ENCODE measurements at regions not wholly inside any gene's neighbourhood (a gene's known extent, or its start where the extent isn't known, plus 50 kb on each side); places are given as distances from the start of the nearest gene placed in this dataset.
"Not testable (repeated sequence)": the region's sequence is repeated elsewhere in the genome, so short reads cannot be mapped to it uniquely, and the experiment has no call there.

DNA sequence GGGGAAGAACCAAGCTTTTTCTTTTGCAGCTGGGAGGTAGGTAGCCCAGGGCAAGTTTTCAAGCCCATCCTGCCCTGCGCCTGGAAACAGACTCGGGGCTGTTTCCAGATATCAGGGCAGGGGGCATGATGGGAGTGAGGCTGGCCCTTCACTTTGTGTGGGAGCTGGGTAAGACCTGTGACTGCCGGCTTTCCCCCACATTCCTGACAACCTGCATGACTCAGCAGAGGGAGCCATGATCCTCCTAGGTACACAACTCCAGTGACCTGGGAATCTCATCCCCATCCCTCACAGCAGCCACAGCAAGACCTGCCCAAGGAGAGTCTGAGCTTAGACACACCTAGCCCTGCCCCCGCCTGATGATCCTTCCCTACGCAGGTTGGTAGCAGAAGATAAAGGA is 280.8 kb downstream of the SOX4 start:
- no peak for DNase-seq (ENCODE audit: low read depth in 3 of 3, low spot score in 2 of 3)

DNA sequence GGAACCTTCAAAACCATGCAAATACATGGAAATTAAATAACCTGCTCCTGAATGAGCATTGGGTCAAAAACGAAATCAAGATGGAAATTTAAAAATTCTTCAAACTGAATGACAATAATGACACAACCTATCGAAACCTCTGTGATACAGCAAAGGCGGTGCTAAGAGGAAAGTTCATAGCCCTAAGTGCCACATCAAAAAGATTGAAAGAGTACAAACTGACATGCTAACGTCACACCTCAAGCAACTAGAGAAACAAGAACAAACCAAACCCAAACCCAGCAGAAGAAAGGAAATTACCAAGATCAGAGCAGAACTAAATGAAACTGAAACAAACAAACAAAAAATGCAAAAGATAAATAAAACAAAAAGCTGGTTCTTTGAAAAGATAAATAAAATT is 283.5 kb downstream of the SOX4 start:
- not testable (repeated sequence) for DNase-seq (ENCODE audit: low read depth in 3 of 3, low spot score in 2 of 3)

- DNase-seq (ENCODE audit: low read depth in 3 of 3, low spot score in 2 of 3): not testable (repeated sequence)
Measured at GRCh38 chr6:21880249-21880648, 286.7 kb downstream of the SOX4 start.

DNA sequence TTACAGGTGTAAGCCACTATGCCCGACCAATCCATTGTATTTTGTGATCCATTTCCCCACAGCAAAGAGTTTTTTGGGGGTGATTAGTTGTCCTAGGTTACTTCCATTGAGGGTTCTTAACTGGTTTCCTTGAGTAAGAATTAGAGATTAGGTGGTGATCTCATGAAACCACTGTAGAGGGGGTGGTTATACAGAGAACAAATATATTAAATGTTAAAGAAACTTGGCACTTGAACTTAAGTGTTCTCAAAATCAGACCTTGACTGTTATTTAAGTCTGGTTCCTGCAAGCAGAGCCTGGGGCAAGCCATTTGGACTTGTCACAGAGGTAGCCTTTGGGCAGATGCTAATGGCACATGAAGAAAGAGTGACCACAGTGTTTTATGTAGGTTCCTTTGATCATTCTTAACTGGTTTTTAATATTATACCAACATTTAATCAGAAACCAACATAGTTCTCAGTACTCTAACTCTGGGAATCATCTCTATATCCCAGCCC is 288.5 kb downstream of the SOX4 start:
- no peak for DNase-seq (ENCODE audit: low read depth in 3 of 3, low spot score in 2 of 3)

DNA sequence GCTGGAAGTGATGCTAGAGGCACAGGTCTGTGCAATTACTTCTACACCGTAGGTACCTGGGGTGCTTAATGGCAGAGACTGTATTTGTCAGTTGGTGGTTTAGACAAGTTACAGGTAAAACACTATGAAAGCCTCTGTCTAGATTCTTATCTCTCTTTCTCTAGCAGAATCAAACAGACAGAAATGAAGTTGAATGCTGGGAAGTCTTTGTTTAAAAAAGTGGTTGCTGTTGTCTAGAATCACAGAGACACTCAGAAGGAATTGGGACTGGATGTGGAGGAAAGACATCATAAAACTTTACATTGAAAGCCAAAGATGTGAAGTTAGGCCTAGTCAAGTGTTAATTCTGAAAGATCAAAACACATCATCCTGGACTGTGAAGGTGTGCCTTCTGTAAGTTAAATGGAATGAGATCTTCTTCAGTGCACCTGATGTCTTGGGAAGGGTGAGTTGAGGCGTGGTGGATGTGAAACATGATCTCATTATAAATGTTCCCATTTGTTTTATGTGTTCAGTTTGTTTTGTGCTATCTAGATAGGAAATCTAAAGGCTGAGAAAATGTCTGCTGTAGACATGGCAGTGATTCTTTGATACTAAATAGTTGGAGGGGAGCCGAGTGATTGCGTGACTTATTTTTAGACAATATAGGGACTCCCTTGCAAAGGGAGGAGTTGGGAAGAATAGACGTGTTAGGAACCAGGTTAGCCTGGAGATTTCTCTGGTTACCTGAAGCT is 290.2 kb downstream of the SOX4 start:
- no peak for DNase-seq (ENCODE audit: low read depth in 3 of 3, low spot score in 2 of 3)

GRCh38 chr6:21885111-21885510 is 291.6 kb downstream of the SOX4 start:
- DNase-seq (ENCODE audit: low read depth in 3 of 3, low spot score in 2 of 3): no peak

GRCh38 chr6:21885532-21886114 is 292.1 kb downstream of the SOX4 start:
- no peak for DNase-seq (ENCODE audit: low read depth in 3 of 3, low spot score in 2 of 3)

- DNase-seq (ENCODE audit: low read depth in 3 of 3, low spot score in 2 of 3): no peak
Measured at GRCh38 chr6:21886542-21887151, 293.1 kb downstream of the SOX4 start.

DNA sequence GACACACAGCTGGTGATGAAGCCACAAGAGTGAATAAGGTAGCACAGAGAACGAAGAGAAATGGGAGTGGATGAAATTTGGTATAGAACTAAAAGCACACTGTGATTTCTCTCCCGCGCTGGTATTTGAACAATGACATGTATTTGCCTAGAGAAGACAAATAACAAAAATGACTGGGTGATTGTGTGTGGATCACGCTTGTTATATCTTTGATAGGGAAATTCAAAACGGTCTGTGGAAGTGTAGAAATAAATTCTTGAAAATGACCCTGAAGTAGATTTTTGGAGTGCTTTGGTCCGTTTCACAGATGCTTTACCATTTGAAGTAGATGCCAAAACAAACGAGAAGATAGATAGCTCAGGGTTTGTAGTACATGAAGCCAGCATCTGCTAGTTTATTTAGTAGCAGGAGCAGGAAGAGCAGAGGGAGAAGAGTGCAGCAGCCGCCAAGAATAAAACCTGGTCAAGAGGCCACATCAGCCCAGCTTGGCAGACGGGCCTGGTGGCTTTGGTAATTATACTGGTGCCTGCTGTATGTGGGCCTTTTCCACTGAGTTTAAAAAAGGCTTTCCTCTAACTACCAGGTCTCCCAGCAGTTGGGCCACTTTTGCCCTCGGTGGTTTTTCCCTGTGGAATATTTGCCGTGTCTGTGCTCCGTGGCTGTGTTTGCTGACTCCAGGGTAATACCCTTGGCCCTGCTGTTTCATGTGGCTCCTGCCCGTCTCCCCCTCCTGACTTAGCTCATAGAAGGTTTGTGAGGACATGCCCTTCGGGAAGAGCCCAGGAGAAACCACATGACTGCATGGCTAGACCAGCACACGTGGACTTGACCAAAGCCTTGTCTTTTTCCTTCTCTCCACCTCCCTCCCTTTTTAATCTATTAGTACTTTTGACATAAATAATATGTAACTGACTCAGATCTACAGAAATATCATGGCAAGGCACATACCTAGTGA is 294.0 kb downstream of the SOX4 start:
- DNase-seq (ENCODE audit: low read depth in 3 of 3, low spot score in 2 of 3): no peak

DNA sequence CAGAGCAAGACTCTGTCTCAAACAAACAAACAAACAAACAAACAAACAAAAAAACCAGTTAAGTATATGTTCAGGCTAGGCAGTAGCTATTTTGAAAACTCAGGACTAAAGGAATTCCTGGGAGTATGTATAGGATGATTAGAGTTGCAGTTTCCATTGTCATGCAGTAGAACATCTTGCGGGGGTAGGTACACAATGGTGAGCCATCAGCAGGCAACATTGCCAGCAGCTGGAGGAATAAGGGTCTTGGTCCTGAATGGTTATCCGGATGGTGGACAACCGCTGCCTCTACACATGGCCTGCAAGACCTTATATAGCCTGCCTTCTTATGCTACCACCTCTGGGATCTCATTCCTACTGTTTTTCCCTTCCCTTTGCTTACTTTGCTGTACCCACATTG is 297.5 kb downstream of the SOX4 start:
- DNase-seq (ENCODE audit: low read depth in 3 of 3, low spot score in 2 of 3): no peak

DNA sequence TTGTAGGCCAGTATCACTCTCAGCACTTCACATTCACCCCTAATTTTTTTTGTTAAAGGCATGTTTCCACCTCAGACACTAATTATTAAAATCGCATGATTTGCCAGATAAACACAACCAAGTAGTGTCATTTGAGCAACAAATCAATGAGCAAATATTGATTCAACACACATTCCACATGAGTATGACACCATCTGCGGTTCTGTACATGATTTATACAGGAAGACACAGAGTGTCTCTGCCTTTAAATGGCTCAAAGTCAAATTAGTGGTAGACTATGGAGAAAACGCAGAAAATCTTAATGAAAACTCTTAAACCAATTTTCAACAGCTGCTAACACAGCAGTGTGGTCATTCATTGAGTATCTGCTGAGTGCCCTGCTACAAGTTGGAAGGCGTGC is 300.2 kb downstream of the SOX4 start:
- DNase-seq (ENCODE audit: low read depth in 3 of 3, low spot score in 2 of 3): no peak

DNA sequence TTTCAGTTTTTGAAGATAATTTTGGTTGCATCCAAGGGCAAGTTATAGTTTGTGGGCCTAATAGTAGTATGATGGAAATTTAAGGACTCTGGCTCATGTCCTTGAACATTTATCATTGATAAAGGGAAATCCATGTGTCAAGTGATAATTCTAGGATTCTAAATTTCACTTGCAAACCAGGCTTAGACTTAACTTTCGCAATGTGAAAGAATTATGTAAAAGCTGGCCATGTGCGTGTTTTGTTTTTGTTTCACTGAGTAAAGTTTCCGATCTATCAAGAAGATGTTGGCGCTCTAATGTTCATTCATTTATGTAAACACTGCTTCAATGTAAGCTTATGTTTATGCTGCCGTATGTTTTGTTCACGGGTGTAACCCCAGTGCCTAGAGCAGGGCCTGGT is 302.0 kb downstream of the SOX4 start:
- DNase-seq (ENCODE audit: low read depth in 3 of 3, low spot score in 2 of 3): no peak

- no peak for DNase-seq (ENCODE audit: low read depth in 3 of 3, low spot score in 2 of 3)
Measured at GRCh38 chr6:21898107-21898796, 304.7 kb downstream of the SOX4 start.

- no peak for DNase-seq (ENCODE audit: low read depth in 3 of 3, low spot score in 2 of 3)
Measured at GRCh38 chr6:21899708-21900107, 306.2 kb downstream of the SOX4 start.

- no peak for DNase-seq (ENCODE audit: low read depth in 3 of 3, low spot score in 2 of 3)
Measured at GRCh38 chr6:21900730-21901129, 307.2 kb downstream of the SOX4 start.

DNA sequence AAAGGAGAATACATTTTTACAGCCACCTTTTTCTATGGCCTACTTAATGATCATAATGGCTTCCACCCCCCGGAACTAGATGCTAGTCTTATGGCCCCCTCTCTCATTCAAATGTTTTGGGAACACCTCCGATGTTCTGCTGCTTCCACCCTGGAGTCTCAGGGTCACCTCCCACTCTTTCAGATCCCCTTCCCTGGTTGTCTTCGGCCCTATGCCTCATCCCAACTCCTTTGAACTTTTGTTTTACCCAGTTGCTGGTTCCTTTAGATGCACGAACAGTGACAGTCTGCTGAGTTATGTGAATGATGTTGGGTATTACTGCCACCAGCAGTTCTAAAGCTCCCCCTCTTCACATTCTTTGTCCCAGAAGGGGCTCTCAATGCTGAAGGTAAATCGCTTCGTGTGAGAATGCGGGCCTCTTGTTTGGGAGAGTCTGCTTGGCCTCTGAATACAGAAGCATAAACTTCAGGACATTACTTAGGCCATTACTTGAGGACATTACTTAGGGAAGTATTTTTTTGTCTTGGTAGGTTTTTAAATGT is 309.1 kb downstream of the SOX4 start:
- no peak for DNase-seq (ENCODE audit: low read depth in 3 of 3, low spot score in 2 of 3)

DNA sequence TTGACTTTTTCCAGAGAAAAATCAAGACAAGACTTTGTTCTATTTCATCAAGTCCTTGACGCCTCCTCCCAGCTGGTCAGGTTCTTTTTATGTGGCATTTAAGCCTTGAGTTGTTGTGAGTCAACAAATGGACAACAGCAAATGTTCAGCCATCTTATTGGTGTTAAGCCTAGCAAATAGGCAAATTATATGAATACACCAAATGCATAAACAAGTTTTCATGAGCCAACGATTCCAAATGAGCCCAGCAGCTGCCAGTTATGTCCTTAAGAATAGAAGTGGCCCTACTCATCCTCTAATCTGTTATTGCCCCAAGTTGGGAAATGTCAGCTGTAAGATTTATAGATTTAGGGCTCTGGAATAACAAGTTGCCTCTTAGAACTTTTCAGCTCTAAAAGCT is 312.0 kb downstream of the SOX4 start:
- DNase-seq (ENCODE audit: low read depth in 3 of 3, low spot score in 2 of 3): no peak

GRCh38 chr6:21906826-21907225 is 313.3 kb downstream of the SOX4 start:
- DNase-seq (ENCODE audit: low read depth in 3 of 3, low spot score in 2 of 3): no peak

DNA sequence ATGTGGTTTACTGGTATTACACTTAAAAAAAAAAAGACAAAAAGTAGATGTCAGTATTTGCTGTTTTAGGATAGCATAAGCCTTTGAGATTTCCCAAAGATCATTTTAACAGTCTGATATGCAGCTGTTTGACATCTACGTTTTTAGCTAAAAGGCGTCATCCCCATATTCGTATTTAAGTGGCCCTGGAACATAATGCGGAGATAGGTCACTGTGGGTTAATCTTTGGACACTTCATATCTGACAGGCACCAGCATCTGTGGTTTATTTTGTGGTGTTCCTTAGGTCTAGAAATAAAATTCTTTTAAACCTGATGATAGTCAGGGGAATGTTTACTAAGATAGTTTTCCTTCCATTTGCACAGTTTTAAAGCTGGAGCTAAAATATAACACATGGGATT is 313.7 kb downstream of the SOX4 start:
- no peak for DNase-seq (ENCODE audit: low read depth in 3 of 3, low spot score in 2 of 3)

Data from right renal cortex interstitium (tissue), 3 donors.